NCI-H1694 treated with DMSO at 0.1 percent for 48 hours (cell line): ENCODE measurements at regions not wholly inside any gene's neighbourhood (a gene's known extent, or its start where the extent isn't known, plus 50 kb on each side); places are given as distances from the start of the nearest gene placed in this dataset.

Source experiments
- DNase-seq: peaks from one replicate; lab custom pipeline; 2025; lab: John Stamatoyannopoulos, UW

DNA sequence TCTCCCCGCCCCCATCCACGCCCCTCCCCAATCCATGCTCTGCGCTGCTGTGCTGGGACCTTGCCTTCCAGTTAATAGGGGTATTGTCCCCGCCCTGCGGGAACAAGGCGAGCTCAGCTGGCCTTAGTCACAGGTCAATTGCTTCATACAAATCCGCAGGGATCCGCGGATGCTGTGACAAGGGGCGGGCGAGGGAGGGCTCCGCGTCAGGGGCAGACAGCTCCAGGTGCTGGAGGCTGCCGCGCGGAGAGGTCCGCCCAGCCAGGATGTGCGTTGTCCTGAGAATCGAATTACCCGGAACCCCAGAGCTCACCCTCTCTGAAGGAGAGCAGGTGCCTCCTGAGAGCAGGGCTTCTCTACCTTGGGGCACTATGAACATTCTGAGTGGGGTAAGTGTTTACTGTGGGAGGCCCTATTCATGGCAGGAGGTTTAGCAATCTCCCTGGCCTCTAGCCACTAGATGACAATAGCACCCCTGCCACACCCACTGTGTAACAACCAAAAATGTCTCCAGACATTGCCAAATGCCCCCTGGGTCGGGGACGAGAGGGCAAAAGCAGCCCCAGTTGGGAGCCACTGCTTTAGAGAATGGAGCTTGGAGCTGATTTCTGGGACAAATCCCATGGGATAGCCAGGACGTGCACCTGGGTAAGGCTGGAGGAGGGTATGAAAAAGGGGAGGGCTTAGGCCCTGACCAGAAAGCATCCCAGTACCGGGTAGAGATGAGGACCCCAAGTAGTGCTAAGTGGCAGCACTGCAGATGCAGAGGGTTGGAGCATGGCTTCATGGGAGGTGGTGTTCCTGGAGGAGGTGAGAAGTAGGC, 138.2 kb downstream of the CYLD start:
- DNase-seq = no peak

DNA sequence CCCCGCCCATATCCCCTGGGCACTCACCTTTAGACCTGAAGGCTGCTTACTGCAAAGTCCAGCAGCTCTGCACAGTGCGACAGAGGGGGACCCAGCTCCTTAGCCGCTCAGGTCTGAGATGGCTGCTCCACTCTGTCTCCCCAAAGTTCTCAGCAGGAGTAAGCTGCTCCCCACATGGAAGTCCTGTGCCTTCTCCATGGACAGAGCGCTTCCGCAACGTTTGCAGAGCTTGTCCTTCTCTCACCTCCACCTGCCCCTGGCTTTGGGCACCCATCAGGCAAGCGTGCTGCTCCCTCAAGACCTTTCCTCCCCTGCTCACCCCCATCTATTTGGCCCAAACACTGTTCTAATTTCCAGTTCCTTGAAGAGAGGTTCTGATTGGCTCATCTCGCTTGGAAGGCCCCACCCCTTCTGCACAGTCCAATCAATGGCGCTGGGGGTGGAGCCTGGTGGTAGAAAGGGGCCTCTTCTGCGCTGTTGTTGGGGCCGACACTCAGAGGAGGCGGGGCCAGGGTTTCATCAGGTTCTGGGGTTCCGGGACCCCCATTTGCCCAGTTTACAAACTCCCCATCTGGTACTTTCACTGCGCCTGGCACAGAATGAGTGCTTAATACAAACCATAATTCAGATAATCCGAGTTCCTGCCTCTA, 137.2 kb downstream of the CYLD start:
- no peak for DNase-seq

DNA sequence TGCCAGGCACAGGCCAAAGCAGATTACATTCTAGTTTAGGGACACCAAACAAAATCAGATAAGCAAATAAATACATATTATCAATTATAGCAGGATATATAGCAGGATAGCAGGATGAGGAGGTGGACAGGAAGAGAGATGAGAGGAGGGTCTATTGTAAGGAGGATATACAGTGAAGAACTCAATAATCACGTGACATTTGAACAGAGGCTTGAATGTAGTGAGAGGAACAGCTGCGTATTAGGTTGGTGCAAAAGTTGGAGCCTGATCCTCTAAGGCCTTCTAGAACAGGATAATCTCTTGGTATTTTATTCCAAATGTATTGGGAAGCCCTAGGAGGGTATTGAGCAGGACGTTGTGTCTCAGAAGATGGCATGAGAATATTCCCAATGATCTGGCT, 136.7 kb downstream of the CYLD start:
- DNase-seq = no peak

DNA sequence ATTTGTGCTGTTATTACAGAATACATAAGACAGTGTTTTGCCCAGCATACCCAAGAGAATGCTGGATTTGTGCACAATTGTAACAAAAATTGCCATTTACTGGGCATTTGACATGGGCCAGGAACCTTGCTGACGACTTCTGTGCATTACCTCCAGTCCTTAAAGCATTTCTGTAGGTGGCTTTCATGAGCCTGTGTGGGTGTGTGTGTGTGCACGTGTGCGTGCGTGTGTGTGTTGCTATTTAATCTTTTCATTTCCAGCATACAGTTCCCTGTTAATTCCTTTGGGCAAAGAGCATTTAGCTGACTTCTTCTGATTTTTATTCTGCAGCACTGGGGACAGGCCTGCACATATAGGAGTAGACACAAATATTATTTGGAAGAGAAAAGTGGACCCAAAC, 134.4 kb downstream of the CYLD start:
- DNase-seq = no peak

DNA sequence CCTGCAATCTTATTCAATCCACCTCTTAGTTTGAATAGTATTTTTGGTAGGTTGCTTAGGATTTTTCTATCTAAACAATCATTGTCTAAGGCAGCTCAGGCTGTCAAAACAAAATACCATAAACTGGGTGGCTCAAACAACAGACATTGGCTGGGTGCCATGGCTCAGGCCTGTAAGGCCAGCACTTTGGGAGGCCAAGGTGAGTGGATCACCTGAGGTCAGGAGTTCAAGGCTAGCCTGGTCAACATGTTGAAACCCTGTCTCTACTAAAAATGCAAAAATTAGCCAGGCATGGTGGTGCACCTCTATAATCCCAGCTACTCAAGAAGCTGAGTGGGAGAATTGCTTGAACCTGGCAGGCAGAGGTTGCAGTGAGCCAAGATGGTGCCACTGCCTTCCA, 126.7 kb downstream of the CYLD start:
- DNase-seq = no peak

DNA sequence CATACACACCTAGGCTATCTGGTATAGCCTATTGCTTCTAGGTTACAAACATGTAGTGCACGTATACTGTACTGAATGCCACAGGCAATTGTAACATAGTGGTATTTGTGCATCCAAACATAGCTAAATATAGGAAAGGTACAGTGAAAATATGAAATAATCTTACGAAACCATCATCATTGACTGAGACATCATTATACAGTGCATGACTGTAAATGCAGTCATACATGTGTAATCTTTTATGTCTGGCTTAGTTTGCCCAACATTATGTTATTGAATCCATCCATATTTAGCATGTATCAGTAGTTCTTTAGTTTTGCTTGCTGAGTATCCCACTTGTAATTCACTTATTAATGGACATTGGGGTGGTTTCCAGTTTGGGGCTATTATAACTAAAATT, 124.9 kb downstream of the CYLD start:
- DNase-seq = no peak

- no peak for DNase-seq
These were observed 122.5 kb downstream of the CYLD start for GRCh38 chr16:50864386-50864785.

DNA sequence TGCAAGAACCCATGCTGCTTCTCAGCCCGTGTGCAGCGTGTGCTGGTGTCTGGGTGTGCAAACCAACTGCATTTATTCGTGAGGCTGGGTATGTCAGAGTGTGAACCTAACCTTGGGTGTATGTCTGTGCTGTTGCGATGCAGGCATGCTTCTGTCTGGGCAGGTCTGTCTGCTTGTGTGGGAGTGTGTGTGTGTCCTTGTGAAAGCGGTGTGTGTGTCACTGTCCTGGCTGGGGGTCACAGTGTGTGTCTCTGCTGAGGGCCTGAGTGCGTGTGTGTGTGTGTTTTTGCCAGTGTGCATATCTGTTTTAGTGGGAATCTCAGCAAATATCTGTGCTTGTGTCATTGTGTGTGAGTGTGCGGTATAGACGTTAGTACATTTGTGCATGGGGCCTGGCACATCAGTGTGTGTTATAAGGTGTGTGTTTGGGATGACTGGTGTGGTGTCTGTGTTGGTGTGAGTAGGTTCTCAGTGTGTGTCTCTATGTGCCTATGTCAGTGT, 121.8 kb downstream of the CYLD start:
- no peak for DNase-seq

- DNase-seq = no peak
These were observed 121.1 kb downstream of the CYLD start for GRCh38 chr16:50862818-50863643.

GRCh38 chr16:50861970-50862411, 120.1 kb downstream of the CYLD start:
- no peak for DNase-seq

DNA sequence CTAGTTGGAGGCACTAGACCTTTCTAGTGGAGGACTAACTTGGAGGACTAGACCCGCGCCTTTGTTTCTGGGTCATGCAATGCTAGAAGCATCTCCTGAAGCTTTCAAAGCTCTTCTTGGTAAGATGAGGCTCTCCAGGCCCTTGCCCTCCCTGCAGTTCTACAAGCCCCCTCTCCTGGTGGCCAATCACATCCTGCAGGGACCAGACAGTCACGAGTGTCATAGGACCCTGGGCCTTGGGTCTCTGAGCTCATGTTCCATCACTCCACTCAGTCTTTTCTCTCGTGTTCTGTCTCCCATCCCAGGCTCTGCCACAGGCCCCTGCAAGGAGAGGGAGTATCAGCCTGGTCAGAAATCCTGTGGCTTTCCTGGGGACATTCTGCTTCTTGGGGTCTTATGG, 119.6 kb downstream of the CYLD start:
- DNase-seq = no peak

DNA sequence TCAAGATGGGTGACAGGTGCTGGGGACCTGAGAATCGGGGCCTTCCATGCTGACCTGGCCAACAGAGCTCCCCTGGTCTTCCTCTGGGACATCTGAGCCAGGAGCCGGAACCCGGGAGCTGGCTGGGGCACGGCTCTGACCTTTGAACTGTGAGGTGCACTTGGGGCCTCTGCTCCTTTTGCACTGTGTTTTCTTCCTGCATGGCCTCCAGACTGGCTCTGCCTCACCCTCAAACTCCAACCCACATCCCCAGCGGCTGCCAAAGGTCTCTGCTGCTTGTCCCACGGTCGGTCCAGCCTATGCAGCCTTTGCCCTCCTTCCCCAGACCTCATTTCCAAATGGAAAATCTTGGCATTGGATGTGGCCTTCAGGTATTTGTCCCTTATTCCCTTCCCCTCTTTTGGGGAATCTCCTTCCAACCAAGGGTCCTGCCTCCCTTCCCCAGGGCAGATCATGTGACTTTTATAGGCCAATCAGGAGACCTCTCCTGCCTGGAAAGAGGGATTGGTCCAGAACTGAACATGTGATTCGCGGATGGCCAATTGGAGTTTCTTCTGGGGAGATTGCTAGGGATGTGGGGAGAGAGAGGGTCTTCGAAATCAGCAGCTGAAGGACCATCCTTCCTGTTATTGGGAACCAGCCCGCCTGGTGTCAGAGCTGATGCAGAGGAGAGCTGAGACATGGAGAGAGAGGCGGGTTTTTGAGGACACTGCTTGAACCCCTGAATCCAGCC, 117.9 kb downstream of the CYLD start:
- DNase-seq = no peak

DNA sequence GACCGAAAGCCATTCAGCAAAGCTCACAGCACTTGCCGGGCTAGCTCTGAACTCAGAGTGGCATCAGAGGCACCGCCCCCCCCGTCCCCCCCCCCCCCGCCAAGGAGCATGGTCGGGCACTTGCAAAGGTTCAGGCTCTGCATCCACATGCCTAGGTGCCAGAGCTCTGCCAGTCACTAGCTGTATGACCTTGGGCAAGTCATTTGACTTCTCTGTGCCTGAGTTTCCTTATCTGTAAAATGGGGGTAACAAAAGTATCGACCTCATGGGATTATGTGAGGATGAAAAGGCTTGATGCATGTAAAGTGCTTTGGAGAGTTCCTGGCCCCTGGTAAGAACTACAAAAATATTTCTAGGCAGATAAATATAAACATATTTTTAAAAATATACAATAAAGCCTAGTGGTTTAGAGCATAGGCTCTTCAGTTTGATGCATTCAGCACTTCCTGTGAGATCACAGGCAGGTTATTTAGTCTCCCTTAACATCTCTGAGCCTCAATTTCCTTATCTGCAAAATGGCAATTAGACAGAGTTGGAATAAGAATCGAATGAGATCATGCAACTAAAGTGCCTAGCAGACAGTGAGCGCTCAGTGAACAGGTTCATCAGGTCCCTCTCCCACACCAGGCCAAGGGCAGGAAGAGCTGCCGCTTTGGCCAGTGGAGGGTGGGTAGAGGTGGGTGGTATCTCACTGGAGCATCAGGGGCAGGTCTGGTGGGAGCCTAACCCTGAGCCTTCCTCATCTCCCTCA, 117.2 kb downstream of the CYLD start:
- DNase-seq = no peak

DNA sequence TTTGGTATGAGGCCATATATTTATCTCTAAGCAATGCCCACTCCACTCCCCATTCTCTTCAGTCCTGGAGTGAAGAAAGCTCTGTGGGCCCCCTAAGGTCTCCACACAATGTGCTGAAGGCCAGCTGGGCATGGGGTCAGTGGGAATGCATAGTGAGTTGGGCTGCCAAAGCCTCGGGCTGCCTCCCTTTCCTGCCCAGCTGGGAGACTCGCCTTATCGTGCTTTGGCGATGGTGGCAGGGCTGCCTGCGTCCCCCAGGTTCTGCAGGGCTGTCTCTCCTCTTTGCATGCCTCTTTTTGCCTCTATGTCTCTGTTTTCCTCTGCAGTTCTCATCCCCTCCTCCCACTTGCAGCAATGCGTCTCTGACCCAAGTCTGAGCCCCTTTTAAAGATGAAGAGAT, 116.5 kb downstream of the CYLD start:
- DNase-seq = no peak

DNA sequence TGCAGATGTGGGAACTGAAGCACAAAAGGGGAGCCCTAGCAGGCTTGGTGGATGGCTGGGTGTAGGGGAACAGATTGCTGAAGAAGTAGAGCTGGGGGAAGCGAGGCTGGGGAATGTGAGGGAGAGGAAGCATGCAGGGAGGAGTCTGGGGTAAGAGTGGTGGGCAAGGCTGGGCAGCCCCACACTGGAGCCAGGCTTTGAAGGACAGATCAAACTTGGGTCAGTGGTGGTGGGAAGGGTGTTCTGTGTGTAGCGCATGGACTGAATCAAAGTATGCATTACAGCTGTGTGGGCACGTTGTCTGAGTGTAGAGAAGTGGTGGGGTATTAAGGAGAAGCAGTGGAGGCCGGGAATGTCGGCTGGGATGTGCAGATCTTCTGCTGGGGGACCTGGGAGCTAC, 116.0 kb downstream of the CYLD start:
- DNase-seq = no peak

GRCh38 chr16:50856991-50857390, 115.1 kb downstream of the CYLD start:
- no peak for DNase-seq

GRCh38 chr16:50853329-50853728, 111.4 kb downstream of the CYLD start:
- DNase-seq = no peak
